Activated CD8-positive, alpha-beta memory T cell treated with anti-CD3 and anti-CD28 coated beads, Interleukin-2, amount 50 U/mL, for 24 hours (primary cell): ENCODE measurements at regions not wholly inside any gene's neighbourhood (a gene's known extent, or its start where the extent isn't known, plus 50 kb on each side); places are given as distances from the start of the nearest gene placed in this dataset.
"Not testable (repeated sequence)": the region's sequence is repeated elsewhere in the genome, so short reads cannot be mapped to it uniquely, and the experiment has no call there.

Source experiments
- DNase-seq: peaks from one replicate; pipeline ENCODE4 v3.0.0-alpha.2; 2020; ENCODE audit errors: extremely low read depth

DNA sequence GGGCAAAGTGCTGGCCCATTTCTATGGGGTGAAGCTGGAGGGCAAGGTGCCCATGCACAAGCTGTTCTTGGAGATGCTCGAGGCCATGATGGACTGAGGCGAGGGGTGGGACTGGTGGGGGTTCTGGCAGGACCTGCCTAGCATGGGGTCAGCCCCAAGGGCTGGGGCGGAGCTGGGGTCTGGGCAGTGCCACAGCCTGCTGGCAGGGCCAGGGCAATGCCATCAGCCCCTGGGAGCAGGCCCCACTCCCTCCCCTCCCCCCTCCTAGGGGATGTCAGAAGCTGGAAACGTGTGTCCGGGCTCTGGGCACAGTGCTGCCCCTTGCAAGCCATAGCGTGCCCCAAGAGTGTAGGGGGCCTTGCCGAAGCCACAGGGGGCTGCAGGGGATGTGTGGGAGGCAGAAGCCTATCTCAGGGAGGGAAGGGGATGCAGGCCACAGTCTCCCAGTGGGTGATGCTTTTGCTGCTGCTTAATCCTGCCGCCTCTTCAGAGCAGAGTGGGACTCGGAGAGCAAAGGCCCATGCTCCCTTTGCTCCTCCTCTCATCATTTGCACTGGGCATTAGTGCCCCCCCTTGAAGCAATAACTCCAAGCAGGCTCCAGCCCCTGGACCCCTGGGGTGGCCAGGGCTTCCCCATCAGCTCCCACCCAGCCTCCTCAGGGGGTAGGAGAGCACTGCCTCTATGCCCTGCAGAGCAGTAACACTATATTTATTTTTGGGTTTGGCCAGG, 85.2 kb downstream of the MRPL57 start:
- DNase-seq: not testable (repeated sequence)

DNA sequence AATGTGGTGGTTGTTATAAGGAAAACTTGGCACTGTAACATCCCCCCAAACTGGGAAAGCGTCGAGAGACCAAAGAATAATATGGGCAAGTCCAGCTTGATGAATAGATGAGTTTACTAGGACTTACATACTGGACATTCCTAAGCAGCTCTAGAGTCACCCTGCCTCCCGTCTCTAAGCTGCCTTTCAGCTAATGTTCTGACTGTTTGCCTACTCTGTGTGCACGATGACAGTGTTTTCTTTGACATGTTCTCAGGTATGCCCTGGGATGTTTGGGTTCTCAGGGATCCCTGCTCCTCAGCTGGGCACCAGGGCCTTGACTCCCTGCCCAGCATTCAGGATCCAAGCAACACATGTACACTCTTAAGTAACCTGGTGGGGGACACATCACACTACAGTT, 87.5 kb downstream of the MRPL57 start:
- DNase-seq: not testable (repeated sequence)

DNA sequence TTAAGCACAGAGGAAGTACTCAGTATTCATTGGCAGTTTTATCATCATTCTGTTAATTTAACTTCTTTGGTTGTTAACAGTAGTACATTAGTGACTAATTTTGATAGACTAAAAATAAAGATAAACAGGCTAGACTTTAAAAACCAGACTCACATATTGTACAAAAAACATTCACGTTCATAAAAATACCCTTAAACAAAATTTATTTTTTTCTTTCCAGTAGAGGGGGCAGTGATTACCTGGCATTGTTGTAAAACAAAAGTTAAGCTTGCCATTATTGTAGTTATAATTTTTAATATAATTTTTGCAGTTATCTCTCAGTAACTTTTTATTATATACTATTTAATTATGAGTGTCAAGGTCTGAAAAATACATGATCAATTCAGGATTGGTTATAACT, 92.0 kb downstream of the MRPL57 start:
- not testable (repeated sequence) for DNase-seq

DNA sequence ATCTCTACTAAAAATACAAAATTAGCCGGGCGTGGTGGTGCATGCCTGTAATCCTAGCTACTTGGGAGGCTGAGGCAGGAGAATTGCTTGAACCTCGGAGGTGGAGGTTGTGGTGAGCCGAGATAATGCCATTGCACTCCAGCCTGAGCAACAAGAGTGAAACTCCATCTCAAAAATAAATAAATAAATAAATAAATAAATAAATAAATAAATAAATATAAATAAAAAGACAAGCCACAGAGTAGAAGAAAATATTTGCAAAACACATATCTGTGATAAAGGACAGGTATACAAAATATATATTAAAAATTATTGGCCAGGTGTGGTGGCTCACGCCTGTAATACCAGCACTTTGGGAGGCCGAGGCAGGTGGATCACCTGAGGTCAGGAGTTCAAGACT, 96.0 kb downstream of the MRPL57 start:
- DNase-seq: not testable (repeated sequence)

DNA sequence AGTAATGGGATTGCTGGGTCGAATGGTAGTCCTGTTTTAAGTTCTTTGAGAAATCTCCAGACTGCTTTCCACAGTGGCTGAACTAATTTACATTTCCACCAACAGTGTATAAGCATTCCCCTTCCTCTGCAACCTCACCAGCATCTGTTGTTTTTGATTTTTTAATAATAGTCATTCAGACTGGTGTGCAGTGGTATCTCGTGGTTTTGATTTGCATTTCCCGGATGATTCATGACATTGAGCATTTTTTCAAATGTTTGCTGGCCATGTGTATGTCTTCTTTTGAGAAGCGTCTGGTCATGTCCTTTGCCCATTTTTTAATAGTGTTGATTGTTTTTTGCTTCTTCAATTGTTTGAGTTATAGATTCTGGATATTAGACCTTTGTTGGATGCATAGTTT, 98.0 kb downstream of the MRPL57 start:
- DNase-seq: not testable (repeated sequence)

DNA sequence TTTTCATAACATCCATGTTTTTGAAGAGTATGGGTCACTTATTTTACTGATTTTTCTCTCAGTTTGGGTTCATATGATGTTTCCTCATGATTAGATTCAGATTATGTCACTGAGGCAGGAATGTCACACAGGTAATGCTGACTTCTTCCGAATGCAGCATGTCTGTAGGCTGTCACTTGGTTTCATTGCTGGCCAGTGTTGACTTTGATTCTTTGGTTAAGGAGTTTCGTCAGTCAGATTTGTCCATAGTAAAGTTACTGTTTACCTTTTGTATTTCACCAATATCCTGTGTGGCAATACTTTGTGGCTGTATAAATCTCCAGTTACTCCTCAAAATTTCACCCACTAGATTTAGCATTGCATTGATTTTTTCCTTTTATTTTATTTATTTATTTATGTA, 105.6 kb downstream of the MRPL57 start:
- no peak for DNase-seq

DNA sequence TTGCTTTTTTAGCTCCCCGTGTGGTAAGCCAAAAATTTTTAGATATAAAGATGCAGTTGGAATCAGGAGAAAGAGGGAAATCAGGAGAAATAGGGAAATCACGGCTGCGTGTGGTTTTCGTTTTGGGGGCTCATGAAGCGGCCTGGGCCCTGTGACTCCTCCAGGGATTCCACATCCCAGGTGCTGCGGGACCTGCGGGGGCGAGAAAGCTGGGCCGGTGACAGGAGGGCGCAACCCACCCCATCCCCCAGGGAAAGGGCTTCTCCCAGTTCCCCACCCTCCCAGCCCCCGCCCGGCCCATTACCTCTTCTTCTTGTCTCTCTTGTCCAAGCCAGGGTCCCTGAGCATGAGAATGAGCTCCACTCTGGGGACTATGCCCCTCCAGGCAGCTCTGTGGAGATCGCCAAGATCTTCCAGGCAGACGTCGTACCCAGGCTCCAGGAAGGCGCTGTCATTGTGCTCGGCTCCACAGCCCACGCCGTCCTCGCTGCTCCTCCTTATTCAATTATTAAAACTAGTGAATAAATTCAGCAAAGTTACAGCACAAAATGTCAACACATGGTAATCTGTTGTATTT, 111.0 kb downstream of the MRPL57 start:
- no peak for DNase-seq

DNA sequence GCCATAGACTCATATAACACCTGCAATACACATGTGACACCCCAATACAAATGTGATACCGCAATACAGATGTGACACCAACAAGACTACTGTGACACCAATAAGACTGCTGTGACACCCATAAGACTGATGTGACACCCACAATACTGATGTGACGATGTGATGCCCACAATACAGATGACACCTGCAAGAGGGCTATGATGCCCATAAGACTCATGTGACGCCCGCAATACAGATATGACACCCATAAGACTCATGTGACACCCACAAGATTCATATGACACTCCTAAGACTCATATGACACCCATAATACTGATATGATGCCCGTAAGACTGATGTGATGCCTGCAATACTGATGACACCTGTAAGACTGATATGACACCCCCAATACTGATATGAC, 113.0 kb downstream of the MRPL57 start:
- DNase-seq: no peak

DNA sequence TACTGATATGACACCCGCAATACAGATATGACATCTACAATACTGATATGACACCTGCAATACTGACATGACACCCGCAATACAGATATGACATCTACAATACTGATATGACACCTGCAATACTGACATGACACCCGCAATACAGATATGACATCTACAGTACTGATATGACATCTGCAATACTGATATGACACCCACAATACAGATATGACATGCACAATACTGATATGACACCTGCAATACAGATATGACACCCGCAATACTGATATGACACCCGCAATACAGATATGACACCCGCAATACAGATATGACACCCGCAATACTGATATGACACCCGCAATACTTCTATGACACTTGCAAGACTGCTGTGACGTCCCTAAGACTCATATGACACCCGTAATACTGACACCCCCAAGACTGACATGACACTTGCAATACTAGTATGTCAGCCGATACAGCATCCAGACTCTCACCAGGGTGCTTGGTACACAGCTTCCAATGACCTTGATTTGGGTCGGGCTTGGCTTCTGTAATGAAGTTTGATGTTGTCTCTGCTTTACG, 114.1 kb downstream of the MRPL57 start:
- not testable (repeated sequence) for DNase-seq

DNA sequence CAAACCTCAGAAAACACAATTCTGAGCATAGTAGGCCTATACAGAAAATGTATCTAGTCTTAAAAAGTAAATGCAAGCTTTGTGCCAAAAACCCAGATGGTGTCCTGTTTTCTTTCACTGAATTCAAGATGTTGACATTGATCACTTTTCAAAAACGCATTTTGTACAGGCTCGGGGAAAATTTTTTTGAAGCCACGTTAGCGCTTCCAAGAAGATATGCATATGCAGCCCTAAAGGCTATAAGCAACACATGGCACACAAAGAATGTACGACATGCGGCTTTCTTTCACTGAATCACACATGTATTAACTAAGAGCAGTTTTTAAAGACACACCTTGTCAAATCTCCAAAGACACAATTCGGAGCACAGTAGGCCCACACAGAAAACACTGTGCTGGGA, 115.4 kb downstream of the MRPL57 start:
- no peak for DNase-seq

DNA sequence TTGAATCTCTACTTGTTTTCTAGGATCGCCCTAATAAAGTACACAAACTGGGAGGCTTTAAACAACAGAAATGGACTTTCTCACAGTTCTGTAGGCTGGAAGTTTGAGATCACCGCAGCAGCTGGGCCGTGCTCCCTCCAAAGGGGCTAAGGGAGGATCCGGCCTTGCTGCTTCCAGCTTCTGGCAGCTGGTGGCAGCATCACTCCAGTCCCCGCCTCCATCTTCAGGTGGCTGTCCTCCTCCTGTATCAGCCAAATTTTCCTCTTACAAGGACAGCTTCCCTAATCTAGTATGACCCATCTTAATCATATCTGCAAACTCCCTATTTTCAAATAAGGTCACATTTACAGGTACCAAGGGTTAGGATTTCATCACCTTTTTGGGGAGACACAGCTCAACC, 120.5 kb downstream of the MRPL57 start:
- DNase-seq: not testable (repeated sequence)

DNA sequence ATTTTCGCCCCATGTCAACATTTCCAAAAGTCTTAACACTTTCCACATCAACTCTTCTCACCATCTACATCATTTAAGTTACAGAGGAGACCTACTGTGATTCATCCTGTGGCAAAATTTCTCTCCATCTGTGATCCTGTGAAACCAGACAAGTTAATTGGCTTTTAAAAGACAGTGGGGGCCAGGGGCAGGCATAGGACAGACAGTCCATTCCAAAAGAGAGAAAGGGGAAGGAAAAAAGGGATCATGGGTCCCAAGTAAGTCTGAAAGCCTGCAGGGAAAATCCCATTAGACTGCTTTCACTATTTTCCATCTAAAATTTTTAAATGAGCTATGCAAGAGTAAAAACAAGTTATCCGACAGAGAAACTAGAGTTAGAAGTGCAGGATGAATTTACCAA, 121.0 kb downstream of the MRPL57 start:
- no peak for DNase-seq

DNA sequence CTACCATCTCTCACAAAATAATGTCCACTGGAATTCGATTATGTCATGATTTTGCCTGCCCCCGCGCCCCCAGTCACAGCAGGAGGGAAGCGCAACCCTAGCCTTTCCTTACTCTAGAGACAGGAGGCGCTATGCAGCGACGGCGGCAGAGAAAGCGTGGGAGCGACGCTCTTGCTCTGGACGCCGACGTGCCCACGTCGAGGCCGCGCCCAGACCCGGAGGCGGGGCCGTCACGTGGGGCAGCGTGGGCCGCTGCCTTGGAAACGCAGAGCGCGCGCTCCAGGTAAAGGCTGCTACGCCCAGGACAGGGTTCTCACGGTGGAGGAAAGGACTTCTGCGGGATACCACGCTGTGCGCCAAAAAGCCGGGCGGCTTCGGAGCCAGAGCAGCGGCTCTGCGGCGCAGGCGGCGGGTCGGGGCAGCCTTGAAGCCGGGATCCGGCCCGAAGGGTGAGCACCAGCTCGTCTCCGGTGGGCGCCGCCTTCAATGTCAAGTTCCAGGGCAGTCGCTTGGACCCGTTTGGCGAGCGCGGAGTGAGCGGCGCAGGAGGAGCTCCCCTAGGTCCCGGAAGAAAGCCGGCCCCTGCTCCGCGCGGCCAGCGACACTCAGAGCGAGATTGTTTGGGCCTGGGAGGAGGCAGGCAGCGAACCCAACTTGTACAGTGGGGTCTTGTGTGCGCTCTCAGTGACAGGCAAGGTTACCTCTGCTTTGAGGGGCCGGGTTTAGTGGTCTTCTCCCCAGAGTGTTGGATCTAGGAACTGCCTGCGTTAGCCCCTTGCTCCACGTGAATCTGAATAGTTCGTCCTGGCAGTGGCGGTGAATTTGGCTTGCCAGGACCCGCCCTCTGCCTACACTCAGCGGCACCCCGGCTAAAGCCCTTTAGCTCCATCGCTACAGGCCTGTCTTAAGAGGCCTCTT, 121.7 kb downstream of the MRPL57 start:
- peak; percentile 52 for DNase-seq

DNA sequence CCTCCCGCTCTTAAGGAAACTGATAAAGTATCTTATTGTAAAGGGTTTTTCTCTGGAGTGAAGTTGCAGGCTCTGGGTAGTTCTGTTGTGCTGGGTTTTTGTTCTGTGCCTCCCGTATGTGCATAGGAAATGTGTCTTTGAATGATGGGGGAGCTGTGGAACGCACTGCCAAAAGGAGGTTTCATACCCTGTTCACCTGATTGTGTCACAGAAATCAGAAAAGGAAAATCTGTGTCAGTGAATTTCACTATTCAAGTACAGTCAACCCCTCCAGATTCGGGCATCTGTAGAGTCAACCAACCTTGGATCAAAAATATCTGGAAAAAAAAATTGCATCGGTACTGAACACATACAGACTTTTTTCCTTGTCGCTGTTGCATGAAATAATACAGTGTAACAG, 127.8 kb downstream of the MRPL57 start:
- DNase-seq: no peak

DNA sequence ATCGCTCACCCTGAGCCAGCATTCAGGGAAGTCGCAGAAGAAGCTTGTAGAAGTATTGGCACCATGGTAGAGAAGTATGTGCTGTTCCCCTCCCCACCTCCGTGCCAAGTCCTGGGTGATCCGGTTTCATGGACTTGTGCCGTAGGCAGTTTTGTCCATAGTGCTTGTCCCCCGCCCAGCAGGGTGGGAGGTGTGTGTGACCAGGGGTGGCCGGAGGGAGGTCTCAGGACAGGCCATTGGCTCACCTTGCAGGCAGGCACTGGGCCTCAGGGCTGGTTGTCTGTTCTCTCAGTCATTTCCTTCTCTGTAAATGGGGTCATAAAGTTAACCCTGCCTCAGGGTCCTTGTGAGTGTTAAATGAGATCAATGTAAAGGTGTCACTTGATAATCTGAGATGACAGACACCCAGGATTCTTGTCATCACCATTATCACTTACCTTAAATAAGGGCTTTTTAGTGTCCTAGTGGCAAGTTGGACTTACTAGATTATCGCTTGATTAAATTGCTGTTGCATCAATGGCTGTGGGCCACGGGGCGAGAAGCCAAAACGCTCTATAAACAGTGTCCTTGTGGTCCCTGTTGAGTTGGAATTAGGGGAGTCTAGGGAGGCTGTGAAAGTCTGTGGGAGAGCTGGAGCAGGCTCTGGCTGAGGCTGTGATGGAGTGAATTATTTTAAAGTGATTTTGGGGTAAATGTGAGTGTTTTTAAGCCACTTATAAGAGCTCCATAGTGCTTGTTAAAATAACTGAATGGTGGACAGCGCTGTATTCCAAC, 130.0 kb downstream of the MRPL57 start:
- DNase-seq: not testable (repeated sequence)

DNA sequence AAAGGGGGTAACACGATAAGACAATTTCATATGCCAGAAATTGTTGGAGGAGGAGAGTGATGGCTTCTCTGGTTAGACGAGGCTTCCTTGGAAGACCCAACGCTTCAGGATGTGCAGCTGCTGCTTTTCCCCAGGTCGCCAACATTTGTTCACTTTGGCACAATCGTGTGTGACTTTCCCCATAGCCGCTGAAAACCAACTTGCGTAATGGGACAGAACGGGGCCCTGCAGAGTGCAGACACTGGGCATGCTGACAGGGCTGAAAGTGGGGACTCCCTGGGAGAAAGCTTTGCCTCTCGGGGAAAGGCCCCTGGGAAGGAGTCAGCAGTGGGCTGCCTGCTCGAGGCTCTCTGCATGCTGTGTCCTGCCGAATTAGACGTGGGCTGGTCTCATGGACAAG, 130.7 kb downstream of the MRPL57 start:
- DNase-seq: not testable (repeated sequence)

DNA sequence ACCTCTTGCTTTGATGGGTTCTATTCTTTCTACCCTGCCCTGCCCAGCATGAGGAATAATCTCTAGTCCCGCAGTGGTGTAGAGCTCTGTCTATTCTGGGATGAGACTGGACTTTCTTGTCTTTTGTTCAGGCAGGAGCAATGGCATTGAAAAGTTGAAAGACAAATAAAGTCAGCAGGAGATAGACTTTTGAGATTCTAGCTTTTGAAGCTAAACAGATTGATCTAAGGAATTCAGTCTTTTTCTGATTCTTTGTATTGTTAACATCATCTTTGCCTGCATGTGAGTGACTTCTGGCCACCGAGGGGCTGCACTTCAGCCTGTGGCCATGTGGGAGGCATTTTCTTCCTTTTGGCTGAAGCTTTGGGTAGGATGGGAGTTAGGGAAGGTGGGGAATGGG, 132.4 kb downstream of the MRPL57 start:
- DNase-seq: no peak

DNA sequence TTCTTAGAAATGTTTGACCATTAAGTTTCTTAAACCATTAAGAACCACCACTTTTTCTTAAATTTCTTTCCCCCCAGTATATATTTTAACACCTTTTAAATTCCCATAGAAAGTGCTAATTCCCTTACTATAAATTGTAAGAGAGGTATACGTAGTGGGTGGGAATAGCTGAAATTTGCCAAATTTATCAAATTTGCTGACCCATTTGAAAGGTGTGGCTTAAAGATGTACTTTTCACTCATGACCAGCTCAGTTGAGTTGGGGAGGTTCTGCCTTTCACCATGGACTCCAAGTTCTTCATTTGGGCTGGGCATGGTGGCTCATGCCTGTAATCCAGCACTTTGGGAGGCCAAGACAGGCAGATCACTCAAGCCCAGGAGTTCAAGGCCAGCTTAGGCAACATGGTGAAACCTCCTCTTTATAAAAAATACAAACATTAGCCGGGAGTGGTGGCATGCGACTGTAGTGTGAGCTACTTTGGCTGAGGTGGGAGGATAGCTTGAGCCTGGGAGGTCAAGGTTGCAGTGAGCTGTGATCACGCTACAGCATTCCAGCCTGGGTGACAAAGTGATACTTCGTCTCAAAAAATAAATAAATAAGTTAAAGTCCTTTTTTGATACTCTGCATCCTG, 133.2 kb downstream of the MRPL57 start:
- DNase-seq: no peak

DNA sequence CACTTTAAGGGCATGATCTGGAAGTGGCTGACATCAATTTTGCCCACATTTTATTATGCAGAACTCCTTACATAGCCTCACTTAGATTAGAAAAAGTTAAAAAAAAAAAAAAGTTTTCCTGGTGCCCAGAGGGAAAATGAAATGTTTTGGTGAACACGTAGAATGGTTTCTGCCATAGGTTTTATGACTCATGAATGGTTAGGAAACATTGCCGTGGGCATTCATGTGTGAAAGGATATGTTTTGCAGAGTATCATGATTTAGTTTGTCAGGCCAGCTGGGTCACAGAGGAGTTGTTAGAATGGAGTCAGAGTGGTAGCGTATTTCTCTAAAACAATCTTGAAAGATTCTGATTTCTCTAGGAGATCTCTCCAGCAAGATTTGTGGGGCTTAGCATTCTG, 133.8 kb downstream of the MRPL57 start:
- DNase-seq: no peak

DNA sequence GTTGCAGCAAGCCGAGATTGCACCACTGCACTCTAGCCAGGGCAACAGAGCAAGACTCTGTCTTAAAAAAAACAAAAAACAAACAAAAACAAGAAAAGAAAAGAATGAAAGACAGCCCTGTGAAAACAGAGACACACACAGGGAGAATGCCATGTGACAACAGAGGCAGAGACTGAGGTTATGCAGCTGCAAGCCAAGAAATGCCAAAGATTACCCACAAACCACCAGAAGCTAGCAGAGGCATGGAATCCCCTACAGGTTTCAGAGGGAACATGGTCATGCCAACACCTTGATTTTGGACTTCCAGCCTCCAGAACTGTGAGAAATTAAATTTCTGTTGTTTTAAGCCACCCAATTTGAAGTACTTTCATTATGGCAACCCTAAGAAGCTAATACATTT, 138.5 kb downstream of the MRPL57 start:
- DNase-seq: not testable (repeated sequence)

DNA sequence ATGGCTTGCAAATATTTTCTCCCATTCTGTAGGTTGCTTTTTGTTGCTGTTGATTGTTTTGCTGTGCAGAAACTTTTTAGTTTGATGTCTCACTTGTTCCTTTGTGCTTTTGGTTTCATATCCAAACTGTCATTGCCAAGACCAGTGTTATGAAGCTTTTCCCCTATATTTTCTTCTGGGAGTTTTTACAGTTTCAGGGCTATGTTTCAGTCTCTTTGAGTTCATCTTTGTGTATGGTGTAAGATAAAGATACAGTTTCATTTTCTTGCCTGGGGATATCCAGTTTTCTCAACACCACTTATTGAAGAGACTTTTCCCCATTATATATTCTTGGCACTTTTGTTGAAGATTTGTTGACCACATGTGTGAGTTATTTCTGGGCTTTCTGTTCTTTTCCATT, 139.9 kb downstream of the MRPL57 start:
- no peak for DNase-seq
